ENCODE measurements at regions not wholly inside any gene's neighbourhood (a gene's known extent, or its start where the extent isn't known, plus 50 kb on each side); places are given as distances from the start of the nearest gene placed in this dataset.

GRCh38 chr4:144450526-144450925 is 195.4 kb upstream of the HHIP start:
- Histone ChIP-seq H3K27ac (ENCODE audit: low read depth in 2 of 2, low read length in 2 of 2) (no peak overlapping the region), H3K27me3 (ENCODE audit: control insufficient read depth in 2 of 2, insufficient read depth in 2 of 2, low read length in 2 of 2) (no peaks in the 10 kb centered on the region)

DNA sequence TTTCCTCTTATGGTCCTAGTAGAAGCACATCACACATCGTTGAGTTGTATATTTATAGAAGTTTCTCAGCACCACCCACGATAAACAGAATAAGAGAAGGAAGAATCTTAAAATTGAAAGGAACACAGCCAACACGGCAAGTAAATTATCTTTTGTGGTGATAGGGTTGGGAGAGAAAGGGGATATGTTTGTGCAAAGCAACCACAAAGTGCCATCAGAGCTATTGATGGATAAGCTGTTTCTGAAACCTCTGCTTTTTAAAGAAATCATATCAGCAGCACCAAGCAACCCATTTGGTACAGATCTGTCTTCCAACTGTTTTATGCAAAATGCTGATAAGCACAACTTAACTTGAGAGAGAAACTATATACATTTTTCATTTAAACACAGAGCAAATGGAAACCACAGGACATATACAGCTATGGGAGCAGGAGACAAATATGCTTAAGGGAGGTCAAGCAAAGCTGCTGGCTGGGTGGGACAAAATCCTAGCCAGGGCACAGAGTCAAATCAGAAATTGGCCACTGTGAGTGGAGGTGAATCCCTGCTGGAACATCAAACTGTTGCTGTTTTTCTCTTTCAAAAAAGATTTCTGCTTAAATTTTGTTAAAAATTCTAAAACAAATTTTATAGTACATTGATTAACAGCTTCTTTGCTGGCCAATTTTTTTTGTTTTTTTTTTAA is 194.0 kb upstream of the HHIP start:
- no peak overlapping the region for H3K27ac ChIP-seq (ENCODE audit: low read depth in 2 of 2, low read length in 2 of 2)

More at GRCh38 chr4:144450526-144450925, 195.4 kb upstream of the HHIP start:
- no peaks in the 10 kb centered on the region for H3K9me3 ChIP-seq (ENCODE audit: control insufficient read depth in 2 of 2, low read length in 2 of 2)
- no peak overlapping the region for H3K9ac ChIP-seq (ENCODE audit: low read depth in 1 of 2, low read length in 2 of 2)
- H3K36me3 ChIP-seq (ENCODE audit: control insufficient read depth in 2 of 2, insufficient read depth in 2 of 2, low read length in 2 of 2), result no peaks in the 10 kb centered on the region
- H3K4me1 ChIP-seq (ENCODE audit: control insufficient read depth in 2 of 2, insufficient read depth in 2 of 2, low read length in 2 of 2), result no peaks in the 10 kb centered on the region
- no peak overlapping the region for H3K4me3 ChIP-seq (ENCODE audit: low read length in 2 of 2)

GRCh38 chr4:144456196-144456595 is 189.8 kb upstream of the HHIP start:
- Histone ChIP-seq H3K4me1 (ENCODE audit: control insufficient read depth in 2 of 2, insufficient read depth in 2 of 2, low read length in 2 of 2) (no peaks in the 10 kb centered on the region), H3K4me3 (ENCODE audit: low read length in 2 of 2) (no peak overlapping the region), H3K27me3 (ENCODE audit: control insufficient read depth in 2 of 2, insufficient read depth in 2 of 2, low read length in 2 of 2) (no peaks in the 10 kb centered on the region), H3K9ac (ENCODE audit: low read depth in 1 of 2, low read length in 2 of 2) (no peak overlapping the region), H3K27ac (ENCODE audit: low read depth in 2 of 2, low read length in 2 of 2) (no peak overlapping the region), H3K9me3 (ENCODE audit: control insufficient read depth in 2 of 2, low read length in 2 of 2) (no peaks in the 10 kb centered on the region), H3K36me3 (ENCODE audit: control insufficient read depth in 2 of 2, insufficient read depth in 2 of 2, low read length in 2 of 2) (no peaks in the 10 kb centered on the region)

More for the DNA sequence above, 194.0 kb upstream of the HHIP start:
- no peaks in the 10 kb centered on the region for H3K27me3 ChIP-seq (ENCODE audit: control insufficient read depth in 2 of 2, insufficient read depth in 2 of 2, low read length in 2 of 2)
- H3K4me1 ChIP-seq (ENCODE audit: control insufficient read depth in 2 of 2, insufficient read depth in 2 of 2, low read length in 2 of 2), result no peaks in the 10 kb centered on the region
- H3K9me3 ChIP-seq (ENCODE audit: control insufficient read depth in 2 of 2, low read length in 2 of 2), result no peaks in the 10 kb centered on the region
- no peaks in the 10 kb centered on the region for H3K36me3 ChIP-seq (ENCODE audit: control insufficient read depth in 2 of 2, insufficient read depth in 2 of 2, low read length in 2 of 2)
- no peak overlapping the region for H3K4me3 ChIP-seq (ENCODE audit: low read length in 2 of 2)
- no peak overlapping the region for H3K9ac ChIP-seq (ENCODE audit: low read depth in 1 of 2, low read length in 2 of 2)

- H3K36me3 ChIP-seq (ENCODE audit: control insufficient read depth in 2 of 2, insufficient read depth in 2 of 2, low read length in 2 of 2), result no peaks in the 10 kb centered on the region
- no peaks in the 10 kb centered on the region for H3K9me3 ChIP-seq (ENCODE audit: control insufficient read depth in 2 of 2, low read length in 2 of 2)
- no peaks in the 10 kb centered on the region for H3K4me1 ChIP-seq (ENCODE audit: control insufficient read depth in 2 of 2, insufficient read depth in 2 of 2, low read length in 2 of 2)
- no peak overlapping the region for H3K9ac ChIP-seq (ENCODE audit: low read depth in 1 of 2, low read length in 2 of 2)
- no peak overlapping the region for H3K27ac ChIP-seq (ENCODE audit: low read depth in 2 of 2, low read length in 2 of 2)
- H3K4me3 ChIP-seq (ENCODE audit: low read length in 2 of 2), result no peak overlapping the region
- no peaks in the 10 kb centered on the region for H3K27me3 ChIP-seq (ENCODE audit: control insufficient read depth in 2 of 2, insufficient read depth in 2 of 2, low read length in 2 of 2)
Observed at GRCh38 chr4:144461906-144462305, 184.1 kb upstream of the HHIP start.

DNA sequence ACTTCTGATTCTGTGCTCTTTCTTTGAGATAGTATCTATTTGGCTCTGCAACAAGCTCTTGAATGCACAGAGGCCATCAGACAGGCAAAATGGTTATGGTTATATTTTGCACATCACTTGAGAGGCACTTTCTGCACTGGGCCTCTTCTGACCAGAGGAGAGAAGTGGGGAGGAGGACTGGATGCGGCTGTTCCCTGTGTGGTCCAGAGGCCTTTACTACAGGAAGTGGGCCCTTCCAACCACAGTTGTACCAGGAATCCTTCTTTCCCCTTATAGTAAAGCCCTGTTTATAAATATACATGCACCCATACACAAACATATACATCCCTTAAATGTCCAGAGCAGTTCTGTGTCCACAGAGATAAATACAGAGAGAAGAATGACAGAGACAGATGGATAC is 182.7 kb upstream of the HHIP start:
- H3K36me3 ChIP-seq (ENCODE audit: control insufficient read depth in 2 of 2, insufficient read depth in 2 of 2, low read length in 2 of 2), result no peaks in the 10 kb centered on the region
- H3K4me1 ChIP-seq (ENCODE audit: control insufficient read depth in 2 of 2, insufficient read depth in 2 of 2, low read length in 2 of 2), result no peaks in the 10 kb centered on the region
- H3K9ac ChIP-seq (ENCODE audit: low read depth in 1 of 2, low read length in 2 of 2), result no peak overlapping the region
- H3K4me3 ChIP-seq (ENCODE audit: low read length in 2 of 2), result no peak overlapping the region
- no peaks in the 10 kb centered on the region for H3K9me3 ChIP-seq (ENCODE audit: control insufficient read depth in 2 of 2, low read length in 2 of 2)
- no peak overlapping the region for H3K27ac ChIP-seq (ENCODE audit: low read depth in 2 of 2, low read length in 2 of 2)
- H3K27me3 ChIP-seq (ENCODE audit: control insufficient read depth in 2 of 2, insufficient read depth in 2 of 2, low read length in 2 of 2), result no peaks in the 10 kb centered on the region

- Histone ChIP-seq H3K27ac (ENCODE audit: low read depth in 2 of 2, low read length in 2 of 2) (no peak overlapping the region), H3K4me3 (ENCODE audit: low read length in 2 of 2) (no peak overlapping the region), H3K36me3 (ENCODE audit: control insufficient read depth in 2 of 2, insufficient read depth in 2 of 2, low read length in 2 of 2) (no peaks in the 10 kb centered on the region), H3K9me3 (ENCODE audit: control insufficient read depth in 2 of 2, low read length in 2 of 2) (no peaks in the 10 kb centered on the region), H3K27me3 (ENCODE audit: control insufficient read depth in 2 of 2, insufficient read depth in 2 of 2, low read length in 2 of 2) (no peaks in the 10 kb centered on the region), H3K9ac (ENCODE audit: low read depth in 1 of 2, low read length in 2 of 2) (no peak overlapping the region), H3K4me1 (ENCODE audit: control insufficient read depth in 2 of 2, insufficient read depth in 2 of 2, low read length in 2 of 2) (no peaks in the 10 kb centered on the region)
Observed at GRCh38 chr4:144463896-144464295, 182.1 kb upstream of the HHIP start.

- Histone ChIP-seq H3K27ac (ENCODE audit: low read depth in 2 of 2, low read length in 2 of 2) (no peak overlapping the region), H3K4me1 (ENCODE audit: control insufficient read depth in 2 of 2, insufficient read depth in 2 of 2, low read length in 2 of 2) (no peaks in the 10 kb centered on the region), H3K9me3 (ENCODE audit: control insufficient read depth in 2 of 2, low read length in 2 of 2) (no peaks in the 10 kb centered on the region), H3K9ac (ENCODE audit: low read depth in 1 of 2, low read length in 2 of 2) (no peak overlapping the region), H3K27me3 (ENCODE audit: control insufficient read depth in 2 of 2, insufficient read depth in 2 of 2, low read length in 2 of 2) (no peaks in the 10 kb centered on the region), H3K4me3 (ENCODE audit: low read length in 2 of 2) (no peak overlapping the region), H3K36me3 (ENCODE audit: control insufficient read depth in 2 of 2, insufficient read depth in 2 of 2, low read length in 2 of 2) (no peaks in the 10 kb centered on the region)
Observed at GRCh38 chr4:144465546-144465945, 180.4 kb upstream of the HHIP start.

DNA sequence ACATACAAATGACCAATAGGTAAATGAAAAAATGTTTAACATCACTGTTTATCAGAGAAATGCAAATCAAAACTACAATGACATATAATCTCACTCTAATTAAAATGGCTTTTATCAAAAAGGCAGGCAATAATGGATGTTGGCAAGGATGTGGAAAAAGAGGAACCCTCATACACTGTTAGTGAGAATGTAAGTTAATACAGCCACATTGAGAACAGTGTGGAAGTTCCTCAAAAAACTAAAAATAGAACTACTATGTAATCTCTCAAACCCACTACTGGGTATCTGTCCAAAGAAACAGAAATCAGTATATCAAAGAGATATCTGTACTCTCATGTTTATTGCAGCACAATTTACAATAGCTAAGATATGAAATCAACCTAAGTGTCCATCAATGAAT is 165.9 kb upstream of the HHIP start:
- Histone ChIP-seq H3K9ac (ENCODE audit: low read depth in 1 of 2, low read length in 2 of 2) (no peak overlapping the region), H3K9me3 (ENCODE audit: control insufficient read depth in 2 of 2, low read length in 2 of 2) (peaks cover 0 to 3% of the 10 kb centered on the region in 2 donors), H3K4me1 (ENCODE audit: control insufficient read depth in 2 of 2, insufficient read depth in 2 of 2, low read length in 2 of 2) (no peaks in the 10 kb centered on the region), H3K27me3 (ENCODE audit: control insufficient read depth in 2 of 2, insufficient read depth in 2 of 2, low read length in 2 of 2) (no peaks in the 10 kb centered on the region), H3K36me3 (ENCODE audit: control insufficient read depth in 2 of 2, insufficient read depth in 2 of 2, low read length in 2 of 2) (no peaks in the 10 kb centered on the region), H3K27ac (ENCODE audit: low read depth in 2 of 2, low read length in 2 of 2) (no peak overlapping the region), H3K4me3 (ENCODE audit: low read length in 2 of 2) (no peak overlapping the region)

DNA sequence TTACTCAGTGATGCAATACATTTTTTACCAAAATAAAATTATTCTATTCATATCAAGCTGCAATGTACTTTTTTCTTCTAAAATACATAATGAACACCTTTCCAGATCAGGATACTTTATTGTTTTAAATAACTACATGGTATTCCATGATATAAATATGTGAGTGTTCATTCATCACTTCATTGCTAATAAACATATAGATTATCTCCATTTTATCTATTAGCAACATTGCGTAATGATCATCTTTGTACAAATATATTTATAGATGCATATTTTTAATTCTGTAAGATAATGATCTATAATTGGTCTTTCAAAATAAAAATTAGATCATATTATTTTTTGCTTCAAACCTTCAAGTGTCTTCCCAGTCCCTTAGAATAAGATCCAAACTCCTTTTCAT is 156.1 kb upstream of the HHIP start:
- Histone ChIP-seq H3K36me3 (ENCODE audit: control insufficient read depth in 2 of 2, insufficient read depth in 2 of 2, low read length in 2 of 2) (no peaks in the 10 kb centered on the region), H3K9ac (ENCODE audit: low read depth in 1 of 2, low read length in 2 of 2) (no peak overlapping the region), H3K27ac (ENCODE audit: low read depth in 2 of 2, low read length in 2 of 2) (no peak overlapping the region), H3K4me1 (ENCODE audit: control insufficient read depth in 2 of 2, insufficient read depth in 2 of 2, low read length in 2 of 2) (no peaks in the 10 kb centered on the region), H3K4me3 (ENCODE audit: low read length in 2 of 2) (no peak overlapping the region), H3K9me3 (ENCODE audit: control insufficient read depth in 2 of 2, low read length in 2 of 2) (no peaks in the 10 kb centered on the region), H3K27me3 (ENCODE audit: control insufficient read depth in 2 of 2, insufficient read depth in 2 of 2, low read length in 2 of 2) (no peaks in the 10 kb centered on the region)

GRCh38 chr4:144494280-144494679 is 151.7 kb upstream of the HHIP start:
- no peak overlapping the region for H3K27ac ChIP-seq (ENCODE audit: low read depth in 2 of 2, low read length in 2 of 2)
- no peaks in the 10 kb centered on the region for H3K9me3 ChIP-seq (ENCODE audit: control insufficient read depth in 2 of 2, low read length in 2 of 2)
- H3K4me1 ChIP-seq (ENCODE audit: control insufficient read depth in 2 of 2, insufficient read depth in 2 of 2, low read length in 2 of 2), result no peaks in the 10 kb centered on the region
- no peaks in the 10 kb centered on the region for H3K36me3 ChIP-seq (ENCODE audit: control insufficient read depth in 2 of 2, insufficient read depth in 2 of 2, low read length in 2 of 2)
- H3K9ac ChIP-seq (ENCODE audit: low read depth in 1 of 2, low read length in 2 of 2), result no peak overlapping the region
- no peaks in the 10 kb centered on the region for H3K27me3 ChIP-seq (ENCODE audit: control insufficient read depth in 2 of 2, insufficient read depth in 2 of 2, low read length in 2 of 2)
- no peak overlapping the region for H3K4me3 ChIP-seq (ENCODE audit: low read length in 2 of 2)

GRCh38 chr4:144495944-144496343 is 150.0 kb upstream of the HHIP start:
- H3K9ac ChIP-seq (ENCODE audit: low read depth in 1 of 2, low read length in 2 of 2), result no peak overlapping the region
- H3K27me3 ChIP-seq (ENCODE audit: control insufficient read depth in 2 of 2, insufficient read depth in 2 of 2, low read length in 2 of 2), result no peaks in the 10 kb centered on the region
- no peak overlapping the region for H3K4me3 ChIP-seq (ENCODE audit: low read length in 2 of 2)
- no peaks in the 10 kb centered on the region for H3K4me1 ChIP-seq (ENCODE audit: control insufficient read depth in 2 of 2, insufficient read depth in 2 of 2, low read length in 2 of 2)
- H3K9me3 ChIP-seq (ENCODE audit: control insufficient read depth in 2 of 2, low read length in 2 of 2), result no peaks in the 10 kb centered on the region
- no peak overlapping the region for H3K27ac ChIP-seq (ENCODE audit: low read depth in 2 of 2, low read length in 2 of 2)
- no peaks in the 10 kb centered on the region for H3K36me3 ChIP-seq (ENCODE audit: control insufficient read depth in 2 of 2, insufficient read depth in 2 of 2, low read length in 2 of 2)
